EH (cell line): ENCODE measurements at regions not wholly inside any gene's neighbourhood (a gene's known extent, or its start where the extent isn't known, plus 50 kb on each side); places are given as distances from the start of the nearest gene placed in this dataset.
A peak's percentile ranks its signal among the peaks of the same experiment; 100 is the strongest.
"Not testable (repeated sequence)": the region's sequence is repeated elsewhere in the genome, so short reads cannot be mapped to it uniquely, and the experiment has no call there.

Experiments used
- DNase-seq: peaks from one replicate; pipeline ENCODE4 v3.0.0-alpha.2; 2015; ENCODE audit warnings: low read depth

GRCh38 chr10:53650794-53651193 is 878.2 kb upstream of the MBL2 start:
- no peak for DNase-seq

- DNase-seq = not testable (repeated sequence)
These were observed 874.6 kb upstream of the MBL2 start for GRCh38 chr10:53647221-53647620.

- DNase-seq = no peak
These were observed 873.9 kb upstream of the MBL2 start for GRCh38 chr10:53646525-53646924.

GRCh38 chr10:53645951-53646350 is 873.4 kb upstream of the MBL2 start:
- DNase-seq = no peak

- no peak for DNase-seq
These were observed 865.4 kb upstream of the MBL2 start for GRCh38 chr10:53638006-53638405.

GRCh38 chr10:53624722-53625121 is 852.1 kb upstream of the MBL2 start:
- DNase-seq = no peak

- DNase-seq = no peak
These were observed 849.6 kb upstream of the MBL2 start for GRCh38 chr10:53622201-53622600.

GRCh38 chr10:53619671-53620070 is 847.1 kb upstream of the MBL2 start:
- DNase-seq = peak; percentile 0

- no peak for DNase-seq
These were observed 835.1 kb upstream of the MBL2 start for GRCh38 chr10:53607691-53608090.

GRCh38 chr10:53606981-53607380 is 834.4 kb upstream of the MBL2 start:
- DNase-seq = no peak

GRCh38 chr10:53601260-53601875 is 828.8 kb upstream of the MBL2 start:
- peak; percentile 25 for DNase-seq

- no peak for DNase-seq
These were observed 826.3 kb upstream of the MBL2 start for GRCh38 chr10:53598914-53599313.

GRCh38 chr10:53597835-53598251 is 825.3 kb upstream of the MBL2 start:
- no peak for DNase-seq

GRCh38 chr10:53580465-53580864 is 807.9 kb upstream of the MBL2 start:
- DNase-seq = no peak

GRCh38 chr10:53579773-53580172 is 807.2 kb upstream of the MBL2 start:
- DNase-seq = no peak

- no peak for DNase-seq
These were observed 801.4 kb upstream of the MBL2 start for GRCh38 chr10:53574024-53574423.

GRCh38 chr10:53573498-53573897 is 800.9 kb upstream of the MBL2 start:
- no peak for DNase-seq

GRCh38 chr10:53572799-53573198 is 800.2 kb upstream of the MBL2 start:
- DNase-seq = no peak

GRCh38 chr10:53570221-53570620 is 797.6 kb upstream of the MBL2 start:
- DNase-seq = no peak

GRCh38 chr10:53569455-53569854 is 796.9 kb upstream of the MBL2 start:
- no peak for DNase-seq

GRCh38 chr10:53548664-53549063 is 776.1 kb upstream of the MBL2 start:
- DNase-seq = no peak

GRCh38 chr10:53547364-53547763 is 774.8 kb upstream of the MBL2 start:
- no peak for DNase-seq

- no peak for DNase-seq
These were observed 770.8 kb upstream of the MBL2 start for GRCh38 chr10:53543410-53543809.

GRCh38 chr10:53537508-53537907 is 764.9 kb upstream of the MBL2 start:
- DNase-seq = no peak

- no peak for DNase-seq
These were observed 763.7 kb upstream of the MBL2 start for GRCh38 chr10:53536322-53536721.
